LNCaP clone FGC (cell line): ENCODE measurements at regions not wholly inside any gene's neighbourhood (a gene's known extent, or its start where the extent isn't known, plus 50 kb on each side); places are given as distances from the start of the nearest gene placed in this dataset.
A peak's percentile ranks its signal among the peaks of the same experiment; 100 is the strongest.

ENCODE experiments used
- DNase-seq: peaks from one replicate; pipeline ENCODE4 v3.0.0-alpha.2; 2011; ENCODE audit warnings: low read depth
- H3K4me3 ChIP-seq: 2 replicates; pipeline ENCODE4 v1.5.1; 2011; ENCODE audit warnings: mild to moderate bottlenecking, low read depth, low read length, control low read depth
- CTCF ChIP-seq: IDR thresholded peaks from 2 replicates; pipeline ENCODE4 v1.5.1; 2012; ENCODE audit warnings: mild to moderate bottlenecking; ENCODE audit not compliant: control insufficient read depth, insufficient read depth; ENCODE audit errors: extremely low read depth

DNA sequence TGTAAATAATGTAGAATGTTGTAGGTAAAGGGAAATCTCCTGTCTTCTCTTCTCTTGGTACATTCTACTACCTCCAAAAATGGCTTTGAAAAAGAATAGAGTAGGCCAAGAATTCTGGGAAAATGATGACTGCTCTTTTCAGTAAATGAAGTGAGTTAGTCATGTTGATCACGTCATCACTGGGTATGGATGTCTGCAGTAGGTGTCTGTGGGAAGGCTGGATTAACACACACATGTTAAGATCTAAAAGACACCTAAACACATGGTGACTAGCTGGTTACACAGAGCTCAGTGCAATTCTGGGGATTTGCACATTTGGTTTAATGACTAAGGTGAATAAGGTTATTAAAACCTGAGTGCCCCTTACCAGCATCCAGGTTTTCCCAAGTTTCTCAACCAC lies 161.5 kb downstream of the CEP120 start:
- no peak for DNase-seq
- no peak overlapping the region for H3K4me3 ChIP-seq
- TF ChIP-seq CTCF = no peak

DNA sequence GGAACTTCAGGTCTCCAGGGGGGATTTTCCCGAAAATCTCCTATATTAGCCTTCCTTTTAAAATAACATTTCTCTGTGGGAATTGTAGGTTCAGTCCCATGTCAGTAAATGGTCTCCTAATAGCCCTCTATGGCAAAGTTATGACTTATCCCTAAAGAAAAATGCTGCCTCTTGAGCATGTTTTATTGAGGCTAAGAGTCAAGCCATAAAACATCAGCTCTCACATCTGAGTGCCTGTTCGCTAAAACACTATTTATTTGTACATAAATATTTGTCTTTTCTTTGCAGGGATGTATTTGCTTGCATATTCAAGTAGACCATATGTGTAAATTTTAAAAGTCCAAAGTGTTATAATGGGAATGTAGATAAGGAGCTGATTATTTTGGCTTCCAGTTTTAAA lies 160.4 kb downstream of the PRDM6 start:
- no peak for DNase-seq
- TF ChIP-seq CTCF = no peak
- H3K4me3 ChIP-seq = no peak overlapping the region

DNA sequence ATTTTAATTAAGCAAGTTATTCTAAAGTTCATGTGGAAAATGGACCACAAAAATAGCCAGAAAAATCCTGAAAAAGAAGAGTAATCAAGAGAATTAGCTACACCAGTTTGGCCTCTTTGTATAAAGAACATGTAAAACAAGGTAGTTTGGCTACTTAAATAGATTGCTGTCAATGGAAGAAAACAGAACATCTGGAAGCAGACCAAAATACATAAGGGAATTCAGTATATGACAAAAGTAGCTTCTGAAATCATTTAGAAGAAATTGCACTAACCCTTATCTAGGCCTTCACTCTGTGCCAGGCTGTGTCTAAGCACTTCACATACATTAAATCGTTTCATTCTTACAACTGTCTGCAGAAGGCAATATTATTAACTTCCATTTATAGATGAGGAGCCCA lies 156.6 kb downstream of the PRDM6 start:
- no peak for TF ChIP-seq CTCF
- DNase-seq = peak; percentile 15
- H3K4me3 ChIP-seq = no peak overlapping the region

GRCh38 chr5:123244458-123244857 lies 155.4 kb downstream of the PRDM6 start:
- TF ChIP-seq CTCF = no peak
- no peak overlapping the region for H3K4me3 ChIP-seq
- no peak for DNase-seq
